H1 (cell line): ENCODE measurements at regions not wholly inside any gene's neighbourhood (a gene's known extent, or its start where the extent isn't known, plus 50 kb on each side); places are given as distances from the start of the nearest gene placed in this dataset.

Source experiments
- BRCA1 ChIP-seq: IDR thresholded peaks from 2 replicates; pipeline ENCODE4 v1.6.1; 2012; ENCODE audit warnings: low read depth, low read length, improper control_type of control experiment
- CHD7 ChIP-seq: fragments of 300-600 bp; sonication (generic); IDR thresholded peaks from 2 replicates; pipeline ENCODE4 v1.7.1; 2012; ENCODE audit warnings: low read length, moderate library complexity, mild to moderate bottlenecking, inconsistent platforms; ENCODE audit not compliant: insufficient replicate concordance
- JUND ChIP-seq: IDR thresholded peaks from 2 replicates; pipeline ENCODE4 v1.6.1; 2011; ENCODE audit warnings: mild to moderate bottlenecking, improper control_type of control experiment, low read length
- POLR2A ChIP-seq, 2 experiments: IDR thresholded peaks; 1 replicate in 1 of 2; 2 replicates in 1 of 2; pipeline ENCODE4 v1.6.1; 2011; ENCODE audit warnings: low read depth in 2 of 2, low read length in 2 of 2, mild to moderate bottlenecking in 2 of 2; ENCODE audit errors: control extremely low read depth in 1 of 2
- RFX5 ChIP-seq: IDR thresholded peaks from 2 replicates; pipeline ENCODE4 v1.6.1; 2011; ENCODE audit warnings: low read depth, low read length, improper control_type of control experiment, borderline replicate concordance
- SIN3A ChIP-seq, 2 experiments: IDR thresholded peaks in 1 of 2; conservative IDR thresholded peaks in 1 of 2; 2 replicates each; pipeline ENCODE4 v1.6.1; 2011 to 2012; ENCODE audit warnings: low read length in 2 of 2, improper control_type of control experiment in 1 of 2, low read depth in 1 of 2, mild to moderate bottlenecking in 1 of 2
- SUZ12 ChIP-seq: fragments of 200-600 bp; sonication (generic); IDR thresholded peaks from 2 replicates; pipeline ENCODE4 v1.6.1; 2012; ENCODE audit warnings: mild to moderate bottlenecking, inconsistent platforms, low read length, moderate library complexity, mixed read lengths

- TF ChIP-seq CHD7: no peak
- no peak for TF ChIP-seq RFX5
- TF ChIP-seq SIN3A (conservative IDR thresholded peaks at IDR 0.05 in 1 of 2, IDR thresholded peaks at IDR 0.05 in 1 of 2; ENCODE audit: low read depth in 1 of 2, low read length in 2 of 2): no peak
- no peak for TF ChIP-seq JUND
- no peak for TF ChIP-seq BRCA1
- no peak for TF ChIP-seq POLR2A (IDR thresholded peaks at IDR 0.05; ENCODE audit: control extremely low read depth in 1 of 2, low read depth in 2 of 2, low read length in 2 of 2)
- no peak for TF ChIP-seq SUZ12
These were observed 285.3 kb downstream of the UBE3D start (continued) for GRCh38 chr6:82780334-82780733.
